Brain microvascular endothelial cell (primary cell): ENCODE measurements at regions not wholly inside any gene's neighbourhood (a gene's known extent, or its start where the extent isn't known, plus 50 kb on each side); places are given as distances from the start of the nearest gene placed in this dataset.

ENCODE experiments used
- DNase-seq: peaks from one replicate; pipeline ENCODE4 v3.0.0-alpha.2; 2020
- H3K27ac ChIP-seq: fragments of 250-450 bp; sonication (Bioruptor Pico); 2 replicates; pipeline ENCODE4 v1.5.1; 2020; ENCODE audit warnings: mild to moderate bottlenecking, moderate library complexity
- H3K27me3 ChIP-seq: fragments of 250-450 bp; sonication (Bioruptor Pico); replicated peaks from 2 replicates; pipeline ENCODE4 v1.5.1; 2020; ENCODE audit warnings: mild to moderate bottlenecking
- H3K36me3 ChIP-seq: fragments of 250-450 bp; sonication (Bioruptor Pico); replicated peaks from 2 replicates; pipeline ENCODE4 v1.5.1; 2020; ENCODE audit warnings: mild to moderate bottlenecking
- H3K4me3 ChIP-seq: 2 replicates; pipeline ENCODE4 v1.5.1; 2011; ENCODE audit warnings: low read depth, mild to moderate bottlenecking, control low read depth, low read length, moderate library complexity
- CTCF ChIP-seq: IDR thresholded peaks from 2 replicates; pipeline ENCODE4 v1.5.1; 2011; ENCODE audit warnings: low read depth, mild to moderate bottlenecking, moderate library complexity, low read length, control low read depth, inconsistent platforms; ENCODE audit errors: missing control alignments
- in situ Hi-C: cut with HindIII; loops from 2 replicates; pipeline ENCODE4 v1.10.0; 2017; ENCODE audit warnings: low sequenced_read_pairs, low pct_ligation_motif_present

DNA sequence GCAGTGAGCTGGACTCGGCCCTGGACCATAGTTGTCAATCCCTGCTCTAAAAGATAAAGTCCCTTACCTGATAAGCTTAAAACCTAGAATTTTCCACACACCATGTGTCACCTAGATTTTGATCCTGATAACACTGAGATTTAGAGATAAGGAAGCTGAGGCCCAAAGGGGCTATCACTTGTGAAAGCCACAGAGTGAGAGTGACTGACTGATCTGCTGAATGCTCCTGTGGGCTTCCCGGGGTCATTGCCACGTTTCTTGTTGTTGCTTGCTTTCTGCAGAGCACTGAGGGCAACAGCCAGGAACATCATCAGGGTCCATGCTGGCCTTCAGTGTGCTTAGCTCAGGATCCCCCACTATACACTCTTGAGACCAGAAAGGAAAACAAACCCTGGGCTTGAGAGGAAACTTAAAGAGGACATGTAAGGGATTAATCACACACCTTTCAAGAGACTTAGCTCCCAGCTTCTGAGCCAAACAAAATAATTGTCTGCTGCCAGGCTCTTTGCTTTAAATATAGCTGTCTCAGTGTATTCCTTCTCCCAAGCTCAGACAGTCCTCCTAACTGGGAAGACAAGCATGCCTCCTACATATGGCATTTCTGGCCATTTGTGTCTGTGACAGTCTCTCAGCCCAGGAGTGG, 82.6 kb upstream of the ARHGAP5 start:
- in situ Hi-C loops, result no loop called here
- H3K4me3 ChIP-seq, result no peak overlapping the region
- DNase-seq, result peak; percentile 18
- H3K27me3 ChIP-seq, result no peaks in the 10 kb centered on the region
- no peak for TF ChIP-seq CTCF
- no peaks in the 10 kb centered on the region for H3K36me3 ChIP-seq
- H3K27ac ChIP-seq, result peak overlapping the region; percentile 20

DNA sequence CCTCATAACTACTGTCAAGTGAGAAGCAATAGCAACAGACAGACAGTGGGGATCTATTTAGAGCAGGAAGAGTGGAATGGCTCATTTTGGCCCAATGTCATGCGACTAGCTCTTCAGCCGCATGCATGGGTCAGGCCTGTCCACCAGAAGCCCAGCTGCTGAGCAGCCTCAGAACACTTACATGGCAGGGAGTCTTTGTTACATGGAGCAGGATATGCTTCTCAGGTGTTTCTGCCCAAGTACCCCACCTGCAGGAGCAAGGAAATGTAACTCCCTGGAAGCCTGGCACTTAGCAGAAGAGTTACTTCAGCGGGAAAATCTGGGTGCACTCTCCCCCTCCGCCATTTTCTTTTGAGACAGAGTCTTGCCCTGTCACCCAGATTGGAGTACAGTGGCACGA, 73.5 kb upstream of the ARHGAP5 start:
- Histone ChIP-seq H3K27ac (no peak overlapping the region), H3K4me3 (no peak overlapping the region), H3K27me3 (no peaks in the 10 kb centered on the region), H3K36me3 (no peaks in the 10 kb centered on the region)
- no peak for DNase-seq
- no peak for TF ChIP-seq CTCF
- in situ Hi-C loops, result no loop called here

DNA sequence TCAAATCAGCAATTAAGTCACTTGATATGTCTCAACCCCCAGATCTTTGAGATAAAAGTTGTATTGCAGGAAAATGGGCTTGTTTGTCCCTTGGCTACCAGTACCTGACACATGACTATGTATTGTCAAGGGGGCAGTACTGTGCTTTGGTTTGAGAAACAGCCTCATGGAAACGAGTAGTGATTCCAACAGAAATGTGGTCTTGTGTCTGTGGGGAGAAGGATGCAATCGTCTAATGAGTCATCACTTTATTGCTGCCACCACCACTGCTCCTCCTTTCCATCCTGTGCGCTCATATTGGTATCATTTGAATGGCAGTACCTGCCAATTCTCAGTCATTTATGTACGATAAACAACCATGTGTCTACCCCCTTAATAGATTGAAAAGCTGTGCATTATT, 72.8 kb upstream of the ARHGAP5 start:
- H3K36me3 ChIP-seq, result no peaks in the 10 kb centered on the region
- no peak overlapping the region for H3K27ac ChIP-seq
- H3K4me3 ChIP-seq, result no peak overlapping the region
- in situ Hi-C loops, result no loop called here
- no peak for TF ChIP-seq CTCF
- DNase-seq, result peak; percentile 66
- H3K27me3 ChIP-seq, result no peaks in the 10 kb centered on the region

DNA sequence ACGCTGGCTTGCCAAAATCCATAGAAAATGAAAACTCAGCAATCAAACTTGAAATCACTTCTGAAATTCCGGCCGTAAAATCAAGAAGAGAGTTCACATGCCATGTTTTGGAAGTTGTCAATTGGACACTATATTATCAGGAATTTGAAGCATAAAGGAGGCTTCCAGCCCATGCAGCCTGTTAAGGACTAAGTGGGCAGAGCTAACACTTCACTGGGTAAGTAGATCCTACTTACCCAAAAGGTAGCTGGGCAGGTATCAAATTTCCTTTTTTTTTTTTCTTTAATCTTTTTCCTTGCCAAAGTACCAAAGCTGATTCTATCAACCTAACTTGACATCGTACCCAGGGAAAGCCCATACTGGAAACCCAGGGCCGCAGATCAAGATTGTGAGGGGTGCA, 71.5 kb upstream of the ARHGAP5 start:
- DNase-seq, result no peak

GRCh38 chr14:32006263-32007110, 70.6 kb upstream of the ARHGAP5 start:
- no peak overlapping the region for H3K27ac ChIP-seq
- no peak for TF ChIP-seq CTCF
- H3K36me3 ChIP-seq, result no peaks in the 10 kb centered on the region
- H3K4me3 ChIP-seq, result no peak overlapping the region
- no peaks in the 10 kb centered on the region for H3K27me3 ChIP-seq
- in situ Hi-C loops, result no loop called here
- DNase-seq, result no peak

More for the DNA sequence above, 71.5 kb upstream of the ARHGAP5 start:
- in situ Hi-C loops, result no loop called here
- no peak overlapping the region for H3K27ac ChIP-seq
- H3K36me3 ChIP-seq, result no peaks in the 10 kb centered on the region
- H3K4me3 ChIP-seq, result no peak overlapping the region
- no peaks in the 10 kb centered on the region for H3K27me3 ChIP-seq
- TF ChIP-seq CTCF, result no peak
